Stimulated activated CD4-positive, alpha-beta T cell treated with anti-CD3 and anti-CD28 coated beads, Interleukin-12 subunit alpha, Interleukin-12 subunit beta, amount 100 ng/mL, for 24 hours (primary cell): ENCODE measurements at regions not wholly inside any gene's neighbourhood (a gene's known extent, or its start where the extent isn't known, plus 50 kb on each side); places are given as distances from the start of the nearest gene placed in this dataset.

Experiments used
- DNase-seq, 2 experiments: peaks; one replicate each; pipeline ENCODE4 v3.0.0-alpha.2; 2020; ENCODE audit warnings: low read depth in 2 of 2

DNA sequence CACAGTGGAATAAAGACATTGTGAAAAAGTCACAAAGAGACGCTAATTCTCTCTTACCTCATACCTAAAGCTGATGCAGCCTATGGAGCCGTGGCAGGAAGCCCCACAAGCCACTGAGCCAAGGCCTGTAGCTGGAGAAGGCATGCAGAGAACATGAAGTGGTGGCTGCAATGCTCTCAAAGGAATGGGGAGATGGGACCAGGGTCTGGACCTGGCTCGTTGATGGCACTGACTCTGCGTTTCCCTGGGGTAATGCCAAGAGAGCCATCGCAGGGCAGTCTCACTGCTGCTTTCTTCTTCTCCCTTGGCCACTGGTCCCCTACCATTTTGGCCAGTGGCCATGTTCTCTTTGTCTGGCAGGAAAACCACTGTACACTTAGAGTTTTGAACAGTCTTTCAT is 329.9 kb upstream of the ZMIZ1 start:
- no peak for DNase-seq

GRCh38 chr10:78739444-78740053 is 329.2 kb upstream of the ZMIZ1 start:
- DNase-seq, result no peak

DNA sequence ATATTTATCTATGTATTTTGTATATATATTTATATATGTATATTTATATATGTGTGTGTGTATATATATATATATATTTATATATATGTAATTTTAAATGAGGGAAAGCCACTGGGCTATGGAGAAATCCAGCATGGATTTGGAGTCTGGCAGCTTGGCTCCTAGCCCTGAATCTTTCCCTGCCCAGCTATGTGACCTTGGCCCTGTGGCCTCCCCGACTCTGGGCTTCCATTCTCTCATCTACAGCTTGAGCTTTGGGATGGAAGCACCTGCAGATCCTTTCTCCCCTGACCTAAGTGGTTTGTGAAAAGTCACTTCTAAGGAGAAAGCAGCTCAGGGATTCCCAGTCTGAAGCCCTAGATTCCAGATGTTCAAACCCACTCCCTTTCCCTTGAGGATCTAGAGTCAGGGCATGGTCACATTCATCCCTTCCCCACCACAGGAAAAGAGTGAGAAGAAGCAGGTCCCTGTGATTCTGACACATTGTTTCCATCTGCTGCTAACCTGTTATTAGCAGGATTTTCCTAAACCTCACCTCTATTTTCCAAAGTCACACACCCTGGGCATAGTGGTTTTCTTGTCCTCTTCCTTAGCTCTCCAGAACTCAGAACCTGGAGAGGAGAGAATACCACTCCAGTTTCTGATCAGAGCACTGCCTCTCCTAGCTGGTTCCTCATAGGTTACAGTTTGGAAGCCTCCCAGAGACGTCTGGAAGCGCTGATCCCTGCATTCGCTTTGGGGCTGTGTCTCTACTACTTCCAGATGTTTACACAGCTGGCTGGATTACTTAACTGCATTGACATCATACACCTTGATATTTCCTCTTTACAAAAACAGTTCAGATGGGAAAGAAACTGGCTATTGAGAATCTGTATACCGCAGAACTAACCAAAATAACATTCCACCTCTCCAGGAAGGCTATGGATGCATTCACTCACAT is 327.5 kb upstream of the ZMIZ1 start:
- DNase-seq, result no peak

GRCh38 chr10:78742406-78742729 is 326.4 kb upstream of the ZMIZ1 start:
- DNase-seq, result no peak

DNA sequence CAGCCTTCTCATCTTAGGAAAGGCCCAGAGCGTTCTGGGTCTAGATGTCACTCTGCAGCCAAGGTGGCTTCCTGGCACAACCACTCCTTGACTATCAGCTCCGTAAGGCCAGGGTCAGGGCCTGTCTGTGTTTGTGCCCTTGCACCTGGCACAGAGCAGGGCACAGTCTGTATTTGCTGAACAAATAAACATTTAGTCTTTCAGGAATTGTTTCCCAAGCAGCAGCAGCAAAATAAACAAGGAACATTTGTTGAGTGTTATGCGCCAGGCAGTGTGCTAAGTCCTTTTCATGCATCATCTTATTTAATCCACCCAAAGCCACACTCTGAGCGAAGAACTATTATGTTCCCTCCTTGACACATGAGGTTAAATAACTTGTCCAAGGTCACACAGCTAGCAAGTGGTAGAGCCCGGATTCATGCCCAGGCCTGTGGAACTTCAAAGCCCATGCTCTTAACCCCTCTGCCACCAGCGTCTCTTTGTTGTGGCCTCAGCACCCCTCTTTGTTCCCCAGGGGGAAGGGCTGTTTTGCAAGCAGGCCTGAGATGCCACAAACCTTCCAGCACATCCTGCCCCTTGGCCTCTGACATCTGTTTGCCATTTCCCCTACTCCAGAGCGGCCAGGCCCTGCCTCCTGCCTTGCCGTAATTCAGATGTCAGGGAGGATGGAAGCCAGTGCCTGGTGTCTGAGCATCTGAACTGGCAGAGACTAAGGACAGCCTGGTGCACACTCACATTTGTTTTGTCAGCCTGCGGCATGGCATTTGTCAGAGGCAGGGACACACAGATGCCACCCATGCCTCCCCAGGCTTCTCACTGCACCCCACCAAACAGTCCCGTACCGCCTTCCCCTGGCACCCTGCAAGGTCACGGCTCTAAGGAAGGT is 325.8 kb upstream of the ZMIZ1 start:
- no peak for DNase-seq

GRCh38 chr10:78744056-78744455 is 324.7 kb upstream of the ZMIZ1 start:
- DNase-seq, result no peak

DNA sequence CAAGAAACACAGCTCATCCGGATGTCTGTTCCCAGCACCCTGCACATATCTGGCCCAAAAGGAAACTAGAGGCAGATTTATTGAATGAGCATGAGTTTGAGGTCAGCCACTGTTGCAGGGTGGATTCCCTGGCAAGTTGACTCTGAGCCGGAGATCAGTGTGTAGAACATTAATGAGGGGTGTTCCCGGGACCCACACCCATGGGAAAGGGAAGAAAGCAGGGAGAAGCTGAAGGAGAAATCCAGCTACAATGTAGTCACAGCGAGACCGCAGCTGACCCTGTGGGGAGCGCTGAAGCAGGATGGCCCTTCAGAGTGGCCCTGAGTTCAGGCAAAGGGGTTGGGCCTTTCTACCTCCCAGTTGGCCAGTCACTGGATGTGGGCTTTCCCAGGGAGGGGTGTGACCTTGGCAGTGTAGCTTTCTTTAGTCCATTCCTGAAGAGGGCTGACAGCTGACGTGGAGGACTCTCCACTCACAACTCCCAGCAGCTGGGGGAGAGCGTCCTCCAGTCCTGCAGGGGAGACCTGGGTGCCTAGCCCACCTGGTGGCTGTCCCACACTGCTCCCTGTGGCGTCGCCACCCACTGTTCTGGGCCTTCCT is 324.2 kb upstream of the ZMIZ1 start:
- no peak for DNase-seq

- DNase-seq, result no peak
These were observed 323.3 kb upstream of the ZMIZ1 start for GRCh38 chr10:78745441-78745840.

DNA sequence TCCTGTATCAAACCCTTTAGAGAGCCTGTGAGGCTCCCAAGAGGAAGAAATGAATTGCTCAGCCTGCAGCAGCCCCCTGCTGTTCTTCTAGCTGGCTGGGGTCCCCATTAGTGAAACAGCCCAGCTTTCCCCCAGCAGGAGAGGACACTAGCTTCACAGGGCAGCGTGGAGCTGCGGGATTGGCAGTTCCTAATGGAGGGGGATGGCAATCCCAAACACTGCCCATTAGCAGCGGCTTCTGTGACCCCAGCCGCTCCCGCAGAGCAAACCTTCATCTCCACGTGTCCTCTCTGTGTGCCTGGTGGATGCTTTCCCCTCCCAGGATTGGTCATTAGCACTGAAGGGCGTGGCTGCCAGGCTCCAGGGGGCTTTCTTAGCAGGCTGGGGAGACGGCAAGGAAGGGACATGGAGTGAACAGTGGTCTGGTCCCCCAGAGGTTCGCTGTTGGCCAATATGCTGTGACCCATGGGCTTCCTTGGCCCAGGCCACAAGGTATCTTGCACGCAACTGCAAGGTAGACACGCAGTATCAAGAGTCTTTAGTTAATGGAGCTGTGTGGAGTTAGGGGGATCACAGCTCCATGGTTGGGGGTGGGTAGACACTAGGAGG is 322.5 kb upstream of the ZMIZ1 start:
- no peak for DNase-seq

- no peak for DNase-seq
These were observed 321.1 kb upstream of the ZMIZ1 start for GRCh38 chr10:78747401-78748234.

GRCh38 chr10:78748235-78748533 is 320.6 kb upstream of the ZMIZ1 start:
- no peak for DNase-seq

DNA sequence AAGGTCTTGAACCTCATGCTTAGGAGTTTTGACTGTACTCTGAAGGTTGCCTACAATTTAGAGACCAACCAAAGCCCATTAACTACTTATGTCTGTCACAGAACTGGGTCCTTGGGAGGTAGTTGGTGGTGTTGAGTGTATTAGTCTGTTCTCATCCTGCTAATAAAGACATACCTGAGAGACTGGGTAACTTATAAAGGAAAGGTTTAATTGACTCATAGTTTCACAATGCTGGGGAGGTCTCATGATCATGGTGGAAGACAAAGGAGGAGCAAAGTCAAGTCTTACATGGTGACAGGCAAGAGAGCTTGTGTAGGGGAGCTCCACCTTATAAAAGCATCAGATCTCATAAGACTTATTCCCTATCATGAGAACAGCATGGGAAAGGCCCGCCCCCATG is 319.6 kb upstream of the ZMIZ1 start:
- DNase-seq, result no peak

DNA sequence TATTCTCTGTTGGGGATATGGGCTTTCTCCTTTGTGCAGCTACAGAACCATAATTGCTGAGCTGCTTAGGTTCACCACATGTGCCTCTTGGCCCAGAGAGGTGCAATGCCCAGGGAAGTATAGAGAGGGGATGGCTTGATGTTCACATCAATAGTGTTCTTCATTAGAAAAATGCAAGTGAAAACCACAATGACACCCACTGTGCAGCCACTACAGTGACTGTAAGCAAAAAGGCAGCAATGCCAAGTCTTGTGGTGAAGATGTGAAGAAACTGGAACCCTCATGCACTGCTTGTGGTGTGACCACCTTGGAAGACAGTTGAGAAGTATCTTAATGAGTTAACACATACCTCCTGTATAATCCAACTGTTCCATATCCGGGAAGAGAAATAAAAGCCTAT is 318.9 kb upstream of the ZMIZ1 start:
- no peak for DNase-seq

DNA sequence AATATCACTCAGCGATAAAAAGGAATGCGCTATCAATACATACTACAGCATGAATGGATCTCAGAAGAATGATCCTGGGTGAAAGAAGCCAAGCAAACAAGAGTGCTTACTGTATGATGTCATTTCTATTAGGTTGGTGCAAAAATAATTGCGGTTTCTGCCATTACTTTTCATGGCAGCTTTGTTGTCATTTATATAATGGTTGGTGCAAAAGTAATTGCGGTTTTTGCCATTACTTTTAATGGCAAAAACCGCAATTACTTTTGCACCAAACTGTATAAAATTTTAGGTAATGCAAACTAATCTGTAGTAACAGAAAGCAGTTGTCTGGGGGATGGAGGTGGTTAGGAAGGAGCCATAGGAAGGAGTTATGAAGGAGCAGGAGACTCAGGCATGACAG is 318.3 kb upstream of the ZMIZ1 start:
- no peak for DNase-seq

DNA sequence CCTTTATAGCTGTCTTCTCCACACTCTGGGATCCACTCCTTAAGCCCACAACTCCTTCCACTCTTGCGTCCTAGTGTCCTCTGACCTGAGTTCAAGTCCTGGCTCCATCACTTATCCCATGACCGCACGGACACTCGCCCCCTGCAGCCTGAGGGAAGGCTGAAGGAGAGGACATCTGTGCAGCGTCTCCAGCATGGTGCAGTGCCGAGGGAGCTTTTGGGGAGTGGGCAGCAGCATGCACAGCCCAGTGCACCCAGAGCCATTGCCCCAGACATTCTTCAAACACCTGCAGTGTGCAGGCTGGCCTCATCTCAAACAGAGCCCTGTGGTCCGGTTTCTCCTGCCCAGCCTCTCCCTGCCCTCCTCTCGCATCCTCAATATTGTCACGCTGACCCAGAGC is 317.1 kb upstream of the ZMIZ1 start:
- DNase-seq, result no peak

DNA sequence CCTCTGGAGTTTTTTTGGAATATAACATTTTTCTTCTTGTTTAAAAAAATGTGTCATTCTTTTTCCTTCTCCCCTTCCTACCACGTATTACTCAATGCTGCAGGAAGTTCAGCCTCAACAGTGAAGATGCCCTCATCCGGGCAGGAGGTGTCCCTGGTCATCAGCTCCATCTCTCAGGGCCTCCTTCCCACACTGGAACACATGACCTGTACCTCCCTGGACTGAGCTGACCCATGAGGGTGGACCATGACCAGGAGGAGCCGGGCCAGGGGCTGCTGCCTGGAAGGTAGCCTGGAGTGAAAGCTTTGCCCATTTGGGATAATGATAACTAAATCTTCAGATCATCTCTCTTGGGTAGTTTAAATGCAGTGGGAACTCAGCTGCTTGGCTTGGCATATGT is 316.5 kb upstream of the ZMIZ1 start:
- no peak for DNase-seq

DNA sequence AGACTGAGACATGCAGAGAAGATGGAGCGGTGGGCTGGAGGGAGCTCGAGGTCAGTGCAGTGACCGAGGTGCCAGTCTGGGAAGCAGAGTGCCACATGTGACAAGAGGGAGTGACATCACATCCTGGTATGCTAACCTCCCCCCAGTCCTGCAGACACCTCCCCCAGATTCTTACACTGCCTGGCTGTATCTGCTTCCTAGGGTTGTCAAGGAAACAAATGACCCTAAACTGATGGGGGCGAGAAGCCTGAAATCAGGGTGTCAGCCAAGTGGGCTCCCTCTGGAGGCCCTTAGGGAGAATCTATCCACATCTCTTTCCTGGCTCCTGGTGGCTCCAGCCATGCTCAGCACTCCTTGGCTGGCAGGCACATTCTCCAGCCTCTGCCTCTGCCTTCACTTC is 316.1 kb upstream of the ZMIZ1 start:
- DNase-seq, result no peak

DNA sequence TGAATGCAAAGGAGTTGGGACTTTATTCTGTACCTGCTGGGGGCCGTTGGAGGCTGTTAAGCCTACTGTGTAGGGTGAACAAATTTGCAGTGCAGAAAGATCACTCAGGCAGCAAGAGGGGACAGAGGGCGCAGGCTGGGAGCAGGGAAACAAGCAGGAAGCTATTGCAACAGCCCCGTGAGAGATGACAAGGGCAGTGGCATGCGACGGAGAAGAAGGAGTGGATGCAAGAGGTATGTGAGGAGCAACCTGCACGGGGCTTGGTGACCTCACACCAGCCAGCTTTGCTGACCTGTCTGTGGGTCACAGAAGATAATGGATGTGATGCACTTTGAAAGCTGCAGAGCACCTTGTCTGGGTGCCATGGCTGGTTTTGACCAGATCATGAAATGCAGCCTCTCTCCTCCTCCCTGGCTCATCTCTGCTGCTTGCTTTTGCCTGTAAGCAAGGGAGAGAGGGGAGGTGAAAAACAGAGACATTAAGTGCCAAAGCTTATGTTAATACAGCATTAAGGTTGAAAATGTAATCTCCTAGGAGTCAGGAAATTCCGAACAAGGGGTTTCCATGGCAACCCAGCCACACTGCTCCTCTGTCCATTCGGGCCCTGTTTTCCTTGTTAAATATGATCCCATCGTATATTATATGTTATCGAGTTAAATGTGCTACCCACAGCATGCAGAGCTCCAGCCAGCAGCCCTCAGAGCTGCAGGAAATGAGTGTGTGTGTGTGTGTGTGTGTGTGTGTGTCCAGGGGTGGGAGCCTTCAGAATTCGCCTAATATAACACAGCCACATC is 314.3 kb upstream of the ZMIZ1 start:
- DNase-seq, result no peak

DNA sequence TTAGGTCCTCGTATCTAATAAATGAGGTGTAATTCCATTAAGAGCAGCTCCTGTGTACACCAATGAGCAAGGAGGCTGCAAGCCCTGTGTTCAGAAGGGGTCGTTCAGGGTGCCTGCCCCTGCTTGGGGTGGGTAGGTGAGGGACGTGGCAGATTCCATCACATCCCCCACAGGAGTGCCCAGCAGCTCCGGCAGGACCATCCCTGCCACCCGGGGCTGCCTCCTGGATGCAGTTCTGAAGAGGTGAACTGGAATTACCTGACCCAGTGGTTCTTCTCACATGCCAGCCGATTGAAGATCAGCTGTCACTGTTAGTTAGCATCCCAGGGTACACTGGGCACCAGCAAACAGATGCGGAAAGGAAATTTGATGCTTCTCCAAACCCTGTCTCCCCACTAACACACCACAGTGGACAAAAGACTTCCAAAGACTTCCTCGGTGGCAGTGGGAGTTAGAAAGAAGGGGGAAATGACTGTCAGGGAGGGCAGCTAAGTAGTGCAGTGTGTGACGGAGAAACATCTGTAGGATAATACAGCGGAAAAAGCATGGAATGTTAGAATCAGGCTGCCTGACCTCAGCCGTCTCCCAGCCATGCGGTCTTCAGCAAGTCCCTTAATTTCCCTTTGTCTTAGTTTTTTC is 313.6 kb upstream of the ZMIZ1 start:
- DNase-seq, result no peak
